ENCODE measurements at regions not wholly inside any gene's neighbourhood (a gene's known extent, or its start where the extent isn't known, plus 50 kb on each side); places are given as distances from the start of the nearest gene placed in this dataset.

- DNase-seq: no peak
Observed at GRCh38 chr20:48165401-48165685, 380.1 kb upstream of the SULF2 start.

GRCh38 chr20:48164566-48165400 lies 379.5 kb upstream of the SULF2 start:
- DNase-seq: no peak

GRCh38 chr20:48164034-48164433 lies 378.8 kb upstream of the SULF2 start:
- no peak for DNase-seq

DNA sequence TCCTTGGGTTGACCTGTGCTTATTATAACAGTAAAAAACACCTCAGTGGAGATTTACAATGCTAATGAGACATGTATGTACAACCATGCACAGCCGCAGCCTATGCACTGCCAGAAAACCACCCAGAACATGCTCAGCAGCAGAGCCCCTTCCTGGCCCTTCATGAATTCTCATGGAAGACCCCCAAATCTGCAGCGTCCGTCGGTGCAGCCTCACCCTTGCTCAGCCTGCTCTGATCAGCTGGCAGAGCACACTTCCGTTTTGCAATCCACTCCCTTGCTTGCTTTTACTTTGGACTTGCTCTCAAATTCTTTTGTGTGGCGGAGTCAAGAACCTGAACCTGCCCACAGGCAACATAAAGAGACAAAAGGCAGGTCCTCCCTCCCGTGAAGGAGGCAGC lies 378.2 kb upstream of the SULF2 start:
- DNase-seq: no peak

GRCh38 chr20:48162621-48163020 lies 377.3 kb upstream of the SULF2 start:
- DNase-seq: no peak

- DNase-seq: peak; percentile 82
Observed at GRCh38 chr20:48159145-48160008, 374.1 kb upstream of the SULF2 start.

GRCh38 chr20:48158014-48158413 lies 372.7 kb upstream of the SULF2 start:
- no peak for DNase-seq

DNA sequence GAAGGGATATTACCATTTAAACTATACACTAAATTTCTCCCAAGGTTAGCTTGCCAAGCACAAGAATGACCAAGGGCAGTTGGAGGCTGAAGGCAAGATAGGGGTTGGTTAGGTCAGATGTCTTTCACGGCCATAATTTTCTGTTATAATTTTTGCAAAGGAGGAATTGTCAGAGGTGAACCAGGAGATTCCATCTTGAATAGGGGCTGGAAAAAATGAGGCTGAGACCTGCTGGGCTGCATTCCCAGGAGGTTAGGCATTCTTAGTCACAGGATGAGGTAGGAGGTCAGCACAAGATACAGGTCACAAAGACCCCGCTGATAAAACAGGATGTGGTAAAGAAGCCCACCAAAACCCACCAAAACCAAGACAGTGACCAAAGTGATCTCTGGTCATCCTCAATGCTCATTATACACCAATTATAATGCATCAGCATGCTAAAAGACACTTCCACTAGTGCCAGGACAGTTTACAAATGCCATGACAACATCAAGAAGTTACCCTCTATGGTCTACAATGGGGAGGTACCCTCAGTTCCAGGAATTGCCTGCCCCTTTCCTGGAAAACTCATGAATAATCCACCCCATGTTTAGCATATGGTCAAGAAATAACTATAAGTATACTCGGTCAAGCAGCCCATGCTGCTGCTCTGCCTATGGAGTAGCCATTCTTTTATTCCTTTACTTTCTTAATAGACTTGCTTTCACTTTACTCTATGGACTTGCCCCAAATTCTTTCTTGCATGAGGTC lies 371.8 kb upstream of the SULF2 start:
- DNase-seq: no peak

DNA sequence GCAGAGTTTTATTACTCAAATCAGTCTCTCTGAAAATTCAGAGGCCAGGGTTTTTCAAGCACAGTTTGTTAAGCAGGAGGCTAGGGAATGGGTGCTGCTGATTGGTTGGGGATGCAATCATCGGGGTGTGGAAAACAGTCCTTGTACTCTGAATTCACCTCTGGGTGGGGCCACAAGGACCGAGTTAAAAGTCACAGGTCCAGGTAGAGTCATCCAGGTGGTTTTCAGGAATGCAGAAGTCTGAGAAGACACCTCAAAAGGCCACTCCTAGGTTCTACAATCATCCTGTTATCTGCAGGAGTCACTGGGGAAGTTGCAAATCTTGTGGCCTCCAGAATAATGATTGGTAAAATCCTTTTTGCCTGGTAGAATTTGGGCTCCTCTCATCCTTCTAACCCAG lies 371.2 kb upstream of the SULF2 start:
- no peak for DNase-seq

- DNase-seq: peak; percentile 83
Observed at GRCh38 chr20:48155268-48155667, 370.0 kb upstream of the SULF2 start.

DNA sequence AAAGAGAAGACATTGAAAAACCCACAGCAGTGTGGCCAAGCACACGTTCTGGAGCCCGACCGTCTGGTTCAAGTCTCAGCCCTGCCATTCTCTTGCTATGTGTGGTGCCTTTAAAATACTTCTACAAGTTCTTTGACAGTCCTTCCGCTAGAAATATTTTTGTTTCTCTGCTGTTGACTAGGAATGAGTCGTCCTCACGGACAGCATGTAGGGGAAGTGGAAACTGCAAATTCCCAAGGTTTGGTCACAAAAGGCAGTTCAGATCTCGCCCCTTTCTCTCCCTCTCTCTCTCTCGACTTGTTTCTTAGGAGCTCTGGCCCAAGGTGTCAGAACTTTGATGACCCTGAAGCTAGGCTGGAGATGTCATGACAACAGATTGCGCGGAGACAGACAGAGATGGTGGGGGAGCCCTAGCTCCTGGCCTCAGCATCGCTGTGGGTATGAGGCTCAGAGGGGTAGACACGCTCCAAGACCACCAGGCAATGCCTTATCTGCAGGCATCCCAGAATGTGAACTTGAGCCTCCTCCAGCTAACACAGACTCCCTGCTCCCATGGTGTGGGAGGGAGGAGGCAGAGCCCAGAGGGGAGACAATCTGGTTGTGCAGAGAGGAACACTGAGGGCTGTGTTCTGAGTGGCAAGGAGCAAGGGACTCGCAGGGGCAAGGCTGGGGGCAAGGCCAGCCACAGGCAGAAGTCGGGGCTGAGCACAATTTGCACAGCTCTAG lies 368.9 kb upstream of the SULF2 start:
- no peak for DNase-seq

GRCh38 chr20:48153523-48153922 lies 368.2 kb upstream of the SULF2 start:
- peak; percentile 53 for DNase-seq

- DNase-seq: no peak
Observed at GRCh38 chr20:48153103-48153502, 367.8 kb upstream of the SULF2 start.

DNA sequence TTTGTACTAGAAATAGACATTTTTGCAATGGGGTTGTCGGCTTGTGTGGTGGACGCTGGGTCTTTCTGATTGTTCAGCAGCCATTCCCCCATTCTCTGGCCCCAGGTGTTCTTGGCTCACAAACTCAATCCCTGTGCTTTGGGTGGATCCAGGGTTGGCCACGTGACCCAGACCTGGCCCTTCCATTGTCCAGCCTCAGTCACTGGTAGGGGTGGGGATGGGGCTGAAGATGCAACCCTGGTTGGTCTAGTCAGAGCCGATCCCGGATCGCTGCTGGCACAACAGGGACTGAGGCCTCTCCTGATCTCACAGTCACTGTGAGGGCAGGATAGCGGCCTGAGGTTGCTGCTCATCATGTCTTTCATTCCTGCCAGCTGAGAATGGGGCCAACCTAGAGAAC lies 365.3 kb upstream of the SULF2 start:
- no peak for DNase-seq

DNA sequence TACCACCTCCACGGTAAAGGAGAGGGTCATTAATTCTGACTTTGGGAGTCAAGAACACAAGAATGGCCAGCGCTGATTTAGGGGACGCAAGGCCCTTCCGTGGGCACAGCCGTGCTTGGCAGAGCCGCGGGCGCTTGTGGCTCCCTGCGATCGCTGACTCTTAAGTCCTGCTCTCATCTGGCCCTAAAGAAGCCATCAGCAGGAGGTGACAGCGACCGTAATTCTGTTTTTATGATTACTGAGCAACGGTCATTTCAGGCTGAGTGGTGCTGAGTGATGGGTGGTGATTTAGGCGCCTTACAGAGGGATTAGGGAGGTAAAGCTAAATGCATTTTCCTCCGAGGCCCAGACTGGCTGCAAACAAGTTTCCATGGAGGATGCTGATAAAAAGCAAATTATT lies 364.6 kb upstream of the SULF2 start:
- DNase-seq: no peak

DNA sequence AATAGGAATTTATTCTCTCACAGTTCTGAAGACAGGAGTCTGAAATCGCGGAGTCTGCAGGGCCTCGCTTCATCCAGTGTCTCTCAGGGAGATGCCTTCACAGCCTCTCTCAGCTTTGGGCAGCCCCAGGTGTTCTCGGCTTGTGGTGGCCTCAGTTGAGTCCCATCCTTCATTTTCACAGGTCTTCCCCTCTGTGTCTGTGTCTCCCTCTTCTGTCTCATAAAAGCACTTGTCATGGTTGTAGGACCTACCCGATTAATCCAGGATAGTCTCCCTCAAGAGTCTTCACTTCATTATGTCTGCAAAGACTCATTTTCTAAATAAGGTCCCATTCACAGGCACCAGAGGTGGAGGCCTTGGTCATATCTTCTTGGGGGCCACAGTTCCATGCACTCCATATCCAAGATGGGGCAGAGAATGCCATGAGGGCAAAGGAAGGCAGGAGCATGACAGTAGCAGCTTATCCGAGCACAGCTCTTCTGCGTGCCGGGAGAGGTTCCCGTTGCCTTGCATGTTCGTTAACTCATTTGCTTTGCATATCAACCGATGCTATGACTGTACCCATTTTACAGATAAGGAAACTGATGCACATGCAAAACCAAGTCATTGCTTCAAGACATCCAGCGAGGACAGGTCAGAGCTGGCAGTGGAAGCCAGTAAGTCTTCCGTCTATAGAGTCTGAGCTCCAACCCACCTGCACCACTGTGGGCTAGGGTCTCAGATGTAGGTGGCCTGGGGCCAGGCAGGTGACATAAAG lies 363.8 kb upstream of the SULF2 start:
- DNase-seq: no peak

GRCh38 chr20:48148020-48148419 lies 362.7 kb upstream of the SULF2 start:
- DNase-seq: no peak

GRCh38 chr20:48147311-48147710 lies 362.0 kb upstream of the SULF2 start:
- DNase-seq: no peak

- no peak for DNase-seq
Observed at GRCh38 chr20:48146877-48147276, 361.6 kb upstream of the SULF2 start.

DNA sequence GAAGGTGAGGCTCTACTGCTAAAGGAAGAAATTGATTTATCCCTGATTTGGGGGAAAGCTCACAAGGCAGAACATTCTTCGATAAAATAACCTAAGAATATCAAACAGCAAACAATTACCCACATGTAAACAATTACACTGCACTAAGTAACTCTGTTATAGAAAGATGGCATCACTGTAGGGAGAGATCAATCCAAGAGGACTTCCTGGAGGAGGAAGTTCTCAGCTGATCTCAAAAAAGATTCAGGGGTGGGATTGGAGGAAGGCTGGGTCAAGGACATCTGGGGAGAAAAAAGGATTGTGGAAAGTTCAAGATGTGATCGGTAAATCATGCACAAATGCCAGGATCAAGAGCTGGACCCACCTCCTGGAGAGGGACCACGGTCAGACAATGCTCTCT lies 361.0 kb upstream of the SULF2 start:
- no peak for DNase-seq

GRCh38 chr20:48143435-48144081 lies 358.3 kb upstream of the SULF2 start:
- DNase-seq: peak; percentile 67

- DNase-seq: peak; percentile 73
Observed at GRCh38 chr20:48142516-48142773, 357.2 kb upstream of the SULF2 start.
